BLaER1 (cell line): ENCODE measurements at regions not wholly inside any gene's neighbourhood (a gene's known extent, or its start where the extent isn't known, plus 50 kb on each side); places are given as distances from the start of the nearest gene placed in this dataset.

Experiments used
- H3K27ac ChIP-seq: shearing (Covaris generic); formaldehyde crosslinking; 2 replicates; pipeline ENCODE4 v1.8.1; 2022
- H3K27me3 ChIP-seq: shearing (Covaris generic); formaldehyde crosslinking; 2 replicates; pipeline ENCODE4 v1.8.1; 2022
- H3K36me3 ChIP-seq: shearing (Covaris generic); formaldehyde crosslinking; 2 replicates; pipeline ENCODE4 v1.8.1; 2022
- H3K4me1 ChIP-seq: shearing (Covaris generic); formaldehyde crosslinking; 2 replicates; pipeline ENCODE4 v1.8.1; 2022
- H3K4me2 ChIP-seq: shearing (Covaris generic); formaldehyde crosslinking; 2 replicates; pipeline ENCODE4 v1.8.1; 2022
- H3K4me3 ChIP-seq: shearing (Covaris generic); formaldehyde crosslinking; 2 replicates; pipeline ENCODE4 v1.8.1; 2022
- H3K9ac ChIP-seq: shearing (Covaris generic); formaldehyde crosslinking; 2 replicates; pipeline ENCODE4 v1.8.1; 2022
- H3K9me3 ChIP-seq: shearing (Covaris generic); formaldehyde crosslinking; 2 replicates; pipeline ENCODE4 v1.8.1; 2022
- H4K20me1 ChIP-seq: shearing (Covaris generic); formaldehyde crosslinking; 2 replicates; pipeline ENCODE4 v1.8.1; 2022
- Cebpa-rat ChIP-seq: shearing (Covaris generic); IDR thresholded peaks from 2 replicates; pipeline ENCODE4 v1.8.1; 2022

- Histone ChIP-seq H3K4me1 (no peaks in the 10 kb centered on the region), H3K4me3 (no peak overlapping the region), H3K36me3 (no peaks in the 10 kb centered on the region), H3K27me3 (no peaks in the 10 kb centered on the region), H3K4me2 (no peak overlapping the region), H3K9ac (no peak overlapping the region), H3K27ac (no peak overlapping the region), H4K20me1 (no peaks in the 10 kb centered on the region), H3K9me3 (no peaks in the 10 kb centered on the region)
- no peak for TF ChIP-seq Cebpa-rat
Observed at GRCh38 chr3:96039632-96040031, 774.8 kb upstream of the EPHA6 start.

- H3K27ac ChIP-seq: no peak overlapping the region
- no peaks in the 10 kb centered on the region for H3K9me3 ChIP-seq
- no peak for TF ChIP-seq Cebpa-rat
- H4K20me1 ChIP-seq: no peaks in the 10 kb centered on the region
- no peaks in the 10 kb centered on the region for H3K27me3 ChIP-seq
- no peak overlapping the region for H3K9ac ChIP-seq
- H3K4me2 ChIP-seq: no peak overlapping the region
- no peak overlapping the region for H3K4me3 ChIP-seq
- no peaks in the 10 kb centered on the region for H3K4me1 ChIP-seq
- H3K36me3 ChIP-seq: no peaks in the 10 kb centered on the region
Observed at GRCh38 chr3:96059301-96059700, 755.1 kb upstream of the EPHA6 start.

GRCh38 chr3:96069065-96069464, 745.3 kb upstream of the EPHA6 start:
- H3K4me3 ChIP-seq: no peak overlapping the region
- TF ChIP-seq Cebpa-rat: no peak
- no peaks in the 10 kb centered on the region for H3K4me1 ChIP-seq
- no peaks in the 10 kb centered on the region for H4K20me1 ChIP-seq
- H3K4me2 ChIP-seq: no peak overlapping the region
- H3K9ac ChIP-seq: no peak overlapping the region
- peaks cover 17% of the 10 kb centered on the region for H3K9me3 ChIP-seq
- H3K27ac ChIP-seq: no peak overlapping the region
- H3K36me3 ChIP-seq: no peaks in the 10 kb centered on the region
- no peaks in the 10 kb centered on the region for H3K27me3 ChIP-seq

DNA sequence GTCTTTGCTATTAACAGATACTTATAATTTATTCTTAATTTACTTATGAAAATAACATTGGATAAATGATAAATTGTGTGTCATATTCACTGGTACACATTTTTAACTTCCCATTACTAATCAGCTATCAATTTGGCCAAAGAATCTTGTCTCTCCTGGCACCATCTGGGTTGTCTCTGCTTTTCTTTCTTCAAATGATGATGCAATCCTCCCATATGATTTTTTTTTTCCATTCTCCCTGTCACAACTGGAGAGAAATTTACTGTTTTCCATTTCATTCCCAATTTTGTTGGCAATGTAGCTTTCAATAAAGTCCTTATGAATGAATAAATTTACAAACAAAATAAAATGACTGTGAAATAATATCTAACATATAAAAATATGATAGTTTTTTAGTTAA, 743.7 kb upstream of the EPHA6 start:
- Histone ChIP-seq H4K20me1 (no peaks in the 10 kb centered on the region), H3K4me3 (no peak overlapping the region), H3K27me3 (no peaks in the 10 kb centered on the region), H3K4me1 (no peaks in the 10 kb centered on the region), H3K36me3 (no peaks in the 10 kb centered on the region), H3K9me3 (peaks cover 17% of the 10 kb centered on the region), H3K9ac (no peak overlapping the region), H3K27ac (no peak overlapping the region), H3K4me2 (no peak overlapping the region)
- no peak for TF ChIP-seq Cebpa-rat

GRCh38 chr3:96071097-96071496, 743.3 kb upstream of the EPHA6 start:
- Histone ChIP-seq H3K9ac (no peak overlapping the region), H3K4me2 (no peak overlapping the region), H3K36me3 (no peaks in the 10 kb centered on the region), H3K4me3 (no peak overlapping the region), H3K9me3 (peaks cover 17% of the 10 kb centered on the region), H3K27me3 (no peaks in the 10 kb centered on the region), H3K27ac (no peak overlapping the region), H3K4me1 (no peaks in the 10 kb centered on the region), H4K20me1 (no peaks in the 10 kb centered on the region)
- TF ChIP-seq Cebpa-rat: no peak

DNA sequence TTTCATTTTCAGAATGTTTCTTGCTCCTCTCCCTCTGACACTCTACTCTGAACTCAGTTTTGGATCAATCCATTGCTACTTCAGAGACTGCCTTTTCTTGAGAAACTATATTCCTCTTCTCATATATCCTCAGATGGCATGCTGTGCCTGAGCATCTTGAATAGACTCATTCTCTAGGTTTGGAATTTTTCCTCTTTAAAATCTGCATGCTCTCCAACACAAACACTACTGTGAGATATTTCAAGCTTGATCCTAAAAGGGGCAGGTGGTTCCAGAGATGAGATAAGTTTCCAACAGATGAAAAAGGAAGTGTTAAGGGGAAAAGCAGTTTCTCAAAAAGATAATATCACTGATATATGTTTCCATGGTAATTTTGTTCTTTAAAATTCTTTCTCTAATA, 742.2 kb upstream of the EPHA6 start:
- Histone ChIP-seq H4K20me1 (no peaks in the 10 kb centered on the region), H3K4me1 (no peaks in the 10 kb centered on the region), H3K27ac (no peak overlapping the region), H3K36me3 (no peaks in the 10 kb centered on the region), H3K4me3 (no peak overlapping the region), H3K9me3 (peaks cover 17% of the 10 kb centered on the region), H3K4me2 (no peak overlapping the region), H3K27me3 (no peaks in the 10 kb centered on the region), H3K9ac (no peak overlapping the region)
- TF ChIP-seq Cebpa-rat: no peak

DNA sequence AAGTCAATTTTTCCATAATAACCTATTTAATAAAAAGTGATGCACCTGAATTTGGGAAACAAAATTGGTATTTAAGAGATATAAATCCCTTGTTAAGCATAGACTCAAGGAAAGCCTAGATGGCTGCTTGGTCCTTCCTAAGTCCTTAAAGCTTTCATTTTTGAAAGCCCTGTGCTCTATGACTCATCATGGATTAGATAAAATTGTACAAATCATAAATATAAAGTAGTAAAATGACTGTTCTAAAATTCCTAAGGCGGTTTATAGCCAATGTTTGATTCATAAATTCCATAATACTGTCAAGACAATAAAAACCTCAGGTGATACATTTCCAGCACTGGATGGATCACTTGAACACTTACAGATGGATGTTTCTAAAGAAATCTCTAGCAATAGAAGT, 730.8 kb upstream of the EPHA6 start:
- no peaks in the 10 kb centered on the region for H4K20me1 ChIP-seq
- H3K27ac ChIP-seq: no peak overlapping the region
- no peak overlapping the region for H3K9ac ChIP-seq
- no peak overlapping the region for H3K4me2 ChIP-seq
- no peak for TF ChIP-seq Cebpa-rat
- no peaks in the 10 kb centered on the region for H3K9me3 ChIP-seq
- no peaks in the 10 kb centered on the region for H3K36me3 ChIP-seq
- H3K27me3 ChIP-seq: no peaks in the 10 kb centered on the region
- no peak overlapping the region for H3K4me3 ChIP-seq
- H3K4me1 ChIP-seq: no peaks in the 10 kb centered on the region

- TF ChIP-seq Cebpa-rat: no peak
- Histone ChIP-seq H3K4me2 (no peak overlapping the region), H3K9ac (no peak overlapping the region), H3K4me3 (no peak overlapping the region), H3K9me3 (no peaks in the 10 kb centered on the region), H4K20me1 (no peaks in the 10 kb centered on the region), H3K4me1 (no peaks in the 10 kb centered on the region), H3K27ac (no peak overlapping the region), H3K36me3 (no peaks in the 10 kb centered on the region), H3K27me3 (no peaks in the 10 kb centered on the region)
Observed at GRCh38 chr3:96086018-96086417, 728.4 kb upstream of the EPHA6 start.

- Histone ChIP-seq H4K20me1 (no peaks in the 10 kb centered on the region), H3K9me3 (no peaks in the 10 kb centered on the region), H3K36me3 (no peaks in the 10 kb centered on the region), H3K4me1 (no peaks in the 10 kb centered on the region), H3K4me3 (no peak overlapping the region), H3K4me2 (no peak overlapping the region), H3K9ac (no peak overlapping the region), H3K27me3 (no peaks in the 10 kb centered on the region), H3K27ac (no peak overlapping the region)
- no peak for TF ChIP-seq Cebpa-rat
Observed at GRCh38 chr3:96101006-96101560, 713.3 kb upstream of the EPHA6 start.

DNA sequence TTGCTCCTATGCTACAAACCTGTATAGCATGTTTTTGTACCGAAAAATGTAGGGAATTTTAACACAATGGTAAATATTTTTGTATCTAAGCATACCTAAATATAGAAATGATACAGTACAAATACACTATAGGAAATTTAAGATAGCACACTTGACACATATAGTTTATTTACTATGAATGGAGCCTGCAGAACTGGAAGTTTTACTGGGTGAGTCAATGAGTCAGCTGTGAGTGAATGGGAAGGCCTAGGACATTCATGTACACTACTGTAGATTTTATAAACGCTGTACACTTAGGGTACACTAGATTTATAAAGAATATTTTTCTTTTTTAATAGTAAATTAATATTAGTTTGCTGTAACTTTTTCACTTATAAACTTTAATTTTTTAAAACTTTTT, 707.7 kb upstream of the EPHA6 start:
- no peak for TF ChIP-seq Cebpa-rat
- no peaks in the 10 kb centered on the region for H4K20me1 ChIP-seq

More for the DNA sequence above, 707.7 kb upstream of the EPHA6 start:
- H3K4me1 ChIP-seq: no peaks in the 10 kb centered on the region
- H3K4me2 ChIP-seq: no peak overlapping the region
- no peaks in the 10 kb centered on the region for H3K36me3 ChIP-seq
- H3K27ac ChIP-seq: no peak overlapping the region
- no peaks in the 10 kb centered on the region for H3K9me3 ChIP-seq
- no peak overlapping the region for H3K9ac ChIP-seq
- no peak overlapping the region for H3K4me3 ChIP-seq
- H3K27me3 ChIP-seq: no peaks in the 10 kb centered on the region
